PFSK-1 (cell line): ENCODE measurements at regions not wholly inside any gene's neighbourhood (a gene's known extent, or its start where the extent isn't known, plus 50 kb on each side); places are given as distances from the start of the nearest gene placed in this dataset.
A peak's percentile ranks its signal among the peaks of the same experiment; 100 is the strongest.

ENCODE experiments used
- FOXP2 ChIP-seq: optimal IDR thresholded peaks from 2 replicates; pipeline ENCODE3; 2011; ENCODE audit warnings: borderline replicate concordance, control low read depth, inconsistent platforms; ENCODE audit not compliant: insufficient read depth; ENCODE audit errors: extremely low read length, extremely low read depth
- POLR2AphosphoS5 ChIP-seq: IDR thresholded peaks from 2 replicates; pipeline ENCODE4 v1.6.1; 2012; ENCODE audit warnings: low read depth, mild to moderate bottlenecking, control low read depth, low read length, moderate library complexity
- REST ChIP-seq, 2 experiments: IDR thresholded peaks; 2 replicates each; pipeline versions ENCODE4 v1.6.1 to v1.8.0; 2011 to 2012; ENCODE audit warnings: low read depth in 2 of 2, low read length in 2 of 2, control low read depth in 1 of 2, inconsistent platforms in 1 of 2, mild to moderate bottlenecking in 1 of 2, moderate library complexity in 1 of 2; ENCODE audit not compliant: insufficient read depth in 1 of 2
- SIN3A ChIP-seq: IDR thresholded peaks from 2 replicates; pipeline ENCODE4 v1.6.1; 2012; ENCODE audit warnings: mild to moderate bottlenecking, low read length, moderate library complexity, borderline replicate concordance; ENCODE audit not compliant: insufficient read depth
- TAF1 ChIP-seq: IDR thresholded peaks from 2 replicates; pipeline ENCODE4 v1.6.1; 2012; ENCODE audit warnings: low read length, control low read depth, borderline replicate concordance; ENCODE audit not compliant: insufficient read depth

GRCh38 chr11:128194216-128194615, 393.1 kb downstream of the ETS1 start:
- TF ChIP-seq REST (IDR thresholded peaks at IDR 0.05; ENCODE audit: insufficient read depth in 1 of 2, low read depth in 2 of 2, low read length in 2 of 2), result no peak
- no peak for TF ChIP-seq SIN3A
- no peak for TF ChIP-seq POLR2AphosphoS5
- no peak for TF ChIP-seq TAF1
- TF ChIP-seq FOXP2, result no peak

- TF ChIP-seq TAF1 (peak; percentile 68; the same call in 1 of the 2 replicates), REST (IDR thresholded peaks at IDR 0.05; ENCODE audit: insufficient read depth in 1 of 2, low read depth in 2 of 2, low read length in 2 of 2) (peak in 1 of 2 experiments; percentile 59; a peak in 1 of 4 replicates), SIN3A (peak; percentile 72; the same call in 1 of the 2 replicates), POLR2AphosphoS5 (peak; percentile 57; the same call in 1 of the 2 replicates), FOXP2 (no peak)
These were observed 393.7 kb downstream of the ETS1 start for GRCh38 chr11:128193615-128194014.

GRCh38 chr11:128190312-128190711, 397.0 kb downstream of the ETS1 start:
- no peak for TF ChIP-seq FOXP2
- TF ChIP-seq SIN3A, result no peak
- TF ChIP-seq REST (IDR thresholded peaks at IDR 0.05; ENCODE audit: insufficient read depth in 1 of 2, low read depth in 2 of 2, low read length in 2 of 2), result no peak
- no peak for TF ChIP-seq TAF1
- TF ChIP-seq POLR2AphosphoS5, result no peak

- TF ChIP-seq FOXP2 (no peak), SIN3A (no peak), POLR2AphosphoS5 (no peak), REST (IDR thresholded peaks at IDR 0.05; ENCODE audit: insufficient read depth in 1 of 2, low read depth in 2 of 2, low read length in 2 of 2) (no peak), TAF1 (no peak)
These were observed 397.5 kb downstream of the ETS1 start for GRCh38 chr11:128189823-128190222.
